CD14-positive monocyte (primary cell): ENCODE measurements at regions not wholly inside any gene's neighbourhood (a gene's known extent, or its start where the extent isn't known, plus 50 kb on each side); places are given as distances from the start of the nearest gene placed in this dataset.
"Not testable (repeated sequence)": the region's sequence is repeated elsewhere in the genome, so short reads cannot be mapped to it uniquely, and the experiment has no call there.

Experiments used
- DNase-seq, 3 donors: peaks; one replicate each; pipeline ENCODE4 v3.0.0-alpha.2; 2011 to 2022
- H2AFZ ChIP-seq: 2 replicates; pipeline ENCODE4 v1.6.0; 2012; ENCODE audit warnings: mild to moderate bottlenecking, low read depth, low read length, inconsistent platforms; ENCODE audit not compliant: insufficient read depth, poor library complexity, severe bottlenecking
- H3K27ac ChIP-seq, 2 donors: 1 replicate in 1 of 2; 2 replicates in 1 of 2; pipeline ENCODE4 v1.5.1; 2012 to 2013; ENCODE audit warnings: low read length in 2 of 2, control low read depth in 1 of 2, inconsistent platforms in 1 of 2, low read depth in 1 of 2, mild to moderate bottlenecking in 1 of 2
- H3K27me3 ChIP-seq, 2 donors: one replicate each; pipeline versions ENCODE4 v1.6.0 to v1.6.1; 2011 to 2013; ENCODE audit warnings: low read length in 2 of 2; ENCODE audit not compliant: control insufficient read depth in 2 of 2, insufficient read depth in 2 of 2
- H3K36me3 ChIP-seq, 2 donors: replicated peaks in 1 of 2; 1 replicate in 1 of 2; 2 replicates in 1 of 2; pipeline versions ENCODE4 v1.5.1 to v1.6.1; 2012 to 2013; ENCODE audit warnings: low read length in 2 of 2, control low read depth in 1 of 2, inconsistent platforms in 1 of 2, mild to moderate bottlenecking in 1 of 2; ENCODE audit not compliant: insufficient read depth in 2 of 2, control insufficient read depth in 1 of 2
- H3K4me1 ChIP-seq, 2 donors: 1 replicate in 1 of 2; 2 replicates in 1 of 2; pipeline versions ENCODE4 v1.5.1 to v1.6.1; 2012 to 2013; ENCODE audit warnings: low read length in 2 of 2, control low read depth in 1 of 2, inconsistent platforms in 1 of 2, mild to moderate bottlenecking in 1 of 2, moderate library complexity in 1 of 2; ENCODE audit not compliant: insufficient read depth in 2 of 2, control insufficient read depth in 1 of 2
- H3K4me2 ChIP-seq: replicated peaks from 2 replicates; pipeline ENCODE3; 2012; ENCODE audit warnings: low read length, moderate library complexity, mild to moderate bottlenecking; ENCODE audit not compliant: poor library complexity, severe bottlenecking; ENCODE audit errors: extremely low read depth
- H3K4me3 ChIP-seq, 3 experiments: fragments of 200-600 bp in 1 of 3; sonication (generic) in 1 of 3; replicated peaks in 1 of 3; 1 replicate in 2 of 3; 2 replicates in 1 of 3; pipeline ENCODE4 v1.5.1; 2011 to 2013; ENCODE audit warnings: low read length in 3 of 3, mild to moderate bottlenecking in 3 of 3, control low read depth in 2 of 3, low read depth in 2 of 3, inconsistent platforms in 1 of 3, moderate library complexity in 1 of 3
- H3K79me2 ChIP-seq: 2 replicates; pipeline ENCODE4 v1.6.0; 2012; ENCODE audit warnings: mild to moderate bottlenecking, control low read depth, inconsistent platforms, low read length, moderate library complexity; ENCODE audit not compliant: insufficient read depth
- H3K9ac ChIP-seq: 2 replicates; pipeline ENCODE4 v1.6.0; 2017; ENCODE audit warnings: low read length, mild to moderate bottlenecking; ENCODE audit not compliant: insufficient read depth, poor library complexity, severe bottlenecking
- H3K9me3 ChIP-seq, 2 donors: replicated peaks in 1 of 2; 1 replicate in 1 of 2; 2 replicates in 1 of 2; pipeline versions ENCODE4 v1.5.1 to v1.6.1; 2012 to 2013; ENCODE audit warnings: low read length in 2 of 2, control low read depth in 1 of 2; ENCODE audit not compliant: control insufficient read depth in 1 of 2, insufficient read depth in 1 of 2
- H4K20me1 ChIP-seq: 2 replicates; pipeline ENCODE4 v1.6.0; 2012; ENCODE audit warnings: mild to moderate bottlenecking, low read length, control low read depth, moderate library complexity; ENCODE audit not compliant: insufficient read depth
- H3K27ac Mint-ChIP-seq, 7 donors: one replicate each; pipeline ENCODE4 v1.8.0; 2020; ENCODE audit warnings: mild to moderate bottlenecking in 7 of 7, mixed read lengths in 7 of 7, moderate library complexity in 6 of 7, inconsistent platforms in 2 of 7
- H3K27me3 Mint-ChIP-seq, 3 donors: one replicate each; pipeline ENCODE4 v1.8.0; 2021 to 2022; ENCODE audit warnings: low read depth in 3 of 3, mild to moderate bottlenecking in 3 of 3, mixed read lengths in 3 of 3, moderate library complexity in 3 of 3, inconsistent platforms in 1 of 3
- H3K36me3 Mint-ChIP-seq, 2 donors: one replicate each; pipeline ENCODE4 v1.8.0; 2020; ENCODE audit warnings: mixed read lengths in 2 of 2, inconsistent platforms in 1 of 2, mild to moderate bottlenecking in 1 of 2
- H3K4me1 Mint-ChIP-seq: one replicate; pipeline ENCODE4 v1.8.0; 2020; ENCODE audit warnings: mild to moderate bottlenecking, mixed read lengths
- H3K4me3 Mint-ChIP-seq, 2 donors: one replicate each; pipeline ENCODE4 v1.8.0; 2020; ENCODE audit warnings: mild to moderate bottlenecking in 2 of 2, mixed read lengths in 2 of 2, moderate library complexity in 1 of 2
- H3K9me3 Mint-ChIP-seq, 7 donors: one replicate each; pipeline ENCODE4 v1.8.0; 2020 to 2022; ENCODE audit warnings: mixed read lengths in 7 of 7, mild to moderate bottlenecking in 6 of 7, moderate library complexity in 6 of 7, inconsistent platforms in 2 of 7
- WGBS: methylation state at CpG from one replicate; pipeline ENCODE4 v1.1.5; 2013; ENCODE audit warnings: missing lambda C conversion rate; ENCODE audit not compliant: insufficient coverage; 5-methylcytosine and 5-hydroxymethylcytosine counted together
- intact Hi-C, 2 donors: fragments of 100-400 bp; cut with micrococcal nuclease; formaldehyde crosslinking; loops; one replicate each; pipeline versions ENCODE4 v1.15.0 to v1.15.1; 2023
- TF ChIP-seq, protein P1 (sequence below): fragments of 200-600 bp; IDR thresholded peaks from one replicate; pipeline ENCODE4 v1.8.0; 2022; ENCODE audit warnings: antibody characterized with exemption, mild to moderate bottlenecking

DNA sequence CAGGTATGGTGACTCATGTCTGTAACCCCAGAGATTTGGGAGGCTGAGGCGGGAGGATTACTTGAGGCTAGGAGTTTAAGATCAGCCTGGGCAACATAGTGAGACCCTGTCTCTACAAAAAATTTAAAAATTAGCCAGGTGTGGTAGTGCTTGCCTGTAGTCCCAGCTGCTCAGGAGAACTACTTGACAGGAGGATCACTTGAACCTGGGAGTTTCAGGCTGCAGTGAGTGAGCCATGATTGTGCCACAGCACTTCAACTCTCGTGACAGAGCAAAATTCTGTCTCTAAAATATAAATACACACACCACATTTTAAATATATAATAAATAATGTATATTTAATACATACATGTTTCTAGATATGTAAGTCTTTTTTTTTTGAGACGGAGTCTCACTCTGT lies 53.5 kb upstream of the TEX264 start:
- H3K36me3 ChIP-seq, result no peaks in the 10 kb centered on the region
- peaks cover 16% of the 10 kb centered on the region in 2 donors for H3K4me1 ChIP-seq
- H4K20me1 ChIP-seq, result peaks cover 15% of the 10 kb centered on the region
- H3K36me3 Mint-ChIP-seq, result peaks cover 9 to 14% of the 10 kb centered on the region in 2 donors
- H3K4me2 ChIP-seq, result no peak overlapping the region
- intact Hi-C loops, result no loop called here
- 93% methylated on average over 2 of the region's 3 CpGs for WGBS
- no peak overlapping the region for H2AFZ ChIP-seq
- H3K27me3 ChIP-seq, result no peaks in the 10 kb centered on the region
- no peak overlapping the region for H3K4me3 Mint-ChIP-seq
- no peak overlapping the region for H3K27ac Mint-ChIP-seq
- no peaks in the 10 kb centered on the region for H3K9me3 Mint-ChIP-seq
- TF ChIP-seq, protein P1, sequence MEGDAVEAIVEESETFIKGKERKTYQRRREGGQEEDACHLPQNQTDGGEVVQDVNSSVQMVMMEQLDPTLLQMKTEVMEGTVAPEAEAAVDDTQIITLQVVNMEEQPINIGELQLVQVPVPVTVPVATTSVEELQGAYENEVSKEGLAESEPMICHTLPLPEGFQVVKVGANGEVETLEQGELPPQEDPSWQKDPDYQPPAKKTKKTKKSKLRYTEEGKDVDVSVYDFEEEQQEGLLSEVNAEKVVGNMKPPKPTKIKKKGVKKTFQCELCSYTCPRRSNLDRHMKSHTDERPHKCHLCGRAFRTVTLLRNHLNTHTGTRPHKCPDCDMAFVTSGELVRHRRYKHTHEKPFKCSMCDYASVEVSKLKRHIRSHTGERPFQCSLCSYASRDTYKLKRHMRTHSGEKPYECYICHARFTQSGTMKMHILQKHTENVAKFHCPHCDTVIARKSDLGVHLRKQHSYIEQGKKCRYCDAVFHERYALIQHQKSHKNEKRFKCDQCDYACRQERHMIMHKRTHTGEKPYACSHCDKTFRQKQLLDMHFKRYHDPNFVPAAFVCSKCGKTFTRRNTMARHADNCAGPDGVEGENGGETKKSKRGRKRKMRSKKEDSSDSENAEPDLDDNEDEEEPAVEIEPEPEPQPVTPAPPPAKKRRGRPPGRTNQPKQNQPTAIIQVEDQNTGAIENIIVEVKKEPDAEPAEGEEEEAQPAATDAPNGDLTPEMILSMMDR, result no peak
- no peak overlapping the region for H3K9ac ChIP-seq
- no peak for DNase-seq
- H3K79me2 ChIP-seq, result peaks cover 22% of the 10 kb centered on the region
- no peak overlapping the region for H3K27ac ChIP-seq
- H3K4me3 ChIP-seq, result no peak overlapping the region
- H3K27me3 Mint-ChIP-seq, result no peaks in the 10 kb centered on the region
- no peaks in the 10 kb centered on the region for H3K9me3 ChIP-seq
- peaks cover 23% of the 10 kb centered on the region for H3K4me1 Mint-ChIP-seq

GRCh38 chr3:51618038-51618437 lies 53.0 kb upstream of the TEX264 start:
- Mint-ChIP-seq H3K4me1 (peaks cover 26% of the 10 kb centered on the region), H3K36me3 (peaks cover 9 to 16% of the 10 kb centered on the region in 2 donors), H3K27ac (peak overlapping the region in 1 of 7 donors; percentile 12)
- H3K9me3 ChIP-seq, H3K36me3 ChIP-seq, H3K4me2 ChIP-seq, H3K27ac ChIP-seq, intact Hi-C loops, H3K9ac ChIP-seq, H2AFZ ChIP-seq, H3K4me3 Mint-ChIP-seq, H3K27me3 Mint-ChIP-seq, H3K9me3 Mint-ChIP-seq, DNase-seq, H3K4me3 ChIP-seq, H3K27me3 ChIP-seq: not testable (repeated sequence)
- 96% methylated on average over 7 of the region's 8 CpGs for WGBS
- peaks cover 19 to 20% of the 10 kb centered on the region in 2 donors for H3K4me1 ChIP-seq
- peaks cover 19% of the 10 kb centered on the region for H4K20me1 ChIP-seq
- H3K79me2 ChIP-seq, result peaks cover 25% of the 10 kb centered on the region
